Panc1 (cell line): ENCODE measurements at regions not wholly inside any gene's neighbourhood (a gene's known extent, or its start where the extent isn't known, plus 50 kb on each side); places are given as distances from the start of the nearest gene placed in this dataset.

Experiments
- REST ChIP-seq, 2 experiments: IDR thresholded peaks; 2 replicates each; pipeline ENCODE4 v1.6.1; 2011 to 2012; ENCODE audit warnings: low read depth in 2 of 2, control low read depth in 1 of 2, low read length in 1 of 2, mild to moderate bottlenecking in 1 of 2, moderate library complexity in 1 of 2; ENCODE audit not compliant: insufficient read depth in 1 of 2
- SIN3A ChIP-seq: IDR thresholded peaks from 2 replicates; pipeline ENCODE4 v1.6.1; 2012; ENCODE audit warnings: low read depth, mild to moderate bottlenecking, low read length, moderate library complexity, borderline replicate concordance; ENCODE audit not compliant: insufficient read depth
- TF ChIP-seq, protein P1 (sequence below): fragments of 450-650 bp; IDR thresholded peaks from 2 replicates; pipeline ENCODE4 v1.5.1; 2017; ENCODE audit warnings: mild to moderate bottlenecking

DNA sequence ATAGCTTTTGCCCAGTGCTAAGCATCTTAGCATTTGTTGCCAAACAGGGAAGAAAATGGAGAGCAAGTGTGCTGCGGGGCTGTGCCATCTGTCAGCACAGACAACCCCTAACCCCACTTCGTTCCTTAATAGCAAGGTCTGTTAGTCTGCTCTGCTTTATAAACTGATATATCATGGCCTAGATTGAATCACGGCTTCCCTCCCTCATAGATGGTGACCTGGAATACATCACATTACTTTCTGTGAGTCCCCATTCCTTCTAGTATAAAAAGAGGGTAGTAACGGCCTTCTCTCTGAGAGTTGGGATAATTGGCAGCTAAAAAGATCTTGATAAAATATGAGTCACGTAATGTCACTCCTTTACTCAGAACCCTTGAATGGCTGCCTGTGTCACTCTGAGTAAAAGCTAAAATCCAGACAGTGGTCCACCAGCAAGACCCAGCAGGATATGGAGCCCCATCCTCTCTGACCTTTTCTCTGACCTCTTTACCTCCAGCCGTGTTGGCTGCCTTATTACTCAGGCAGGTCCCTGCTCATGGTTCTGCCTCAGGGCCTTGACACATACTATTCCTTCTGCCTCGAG lies 151.7 kb downstream of the DLEU7 start:
- no peak for TF ChIP-seq SIN3A
- TF ChIP-seq, protein P1, sequence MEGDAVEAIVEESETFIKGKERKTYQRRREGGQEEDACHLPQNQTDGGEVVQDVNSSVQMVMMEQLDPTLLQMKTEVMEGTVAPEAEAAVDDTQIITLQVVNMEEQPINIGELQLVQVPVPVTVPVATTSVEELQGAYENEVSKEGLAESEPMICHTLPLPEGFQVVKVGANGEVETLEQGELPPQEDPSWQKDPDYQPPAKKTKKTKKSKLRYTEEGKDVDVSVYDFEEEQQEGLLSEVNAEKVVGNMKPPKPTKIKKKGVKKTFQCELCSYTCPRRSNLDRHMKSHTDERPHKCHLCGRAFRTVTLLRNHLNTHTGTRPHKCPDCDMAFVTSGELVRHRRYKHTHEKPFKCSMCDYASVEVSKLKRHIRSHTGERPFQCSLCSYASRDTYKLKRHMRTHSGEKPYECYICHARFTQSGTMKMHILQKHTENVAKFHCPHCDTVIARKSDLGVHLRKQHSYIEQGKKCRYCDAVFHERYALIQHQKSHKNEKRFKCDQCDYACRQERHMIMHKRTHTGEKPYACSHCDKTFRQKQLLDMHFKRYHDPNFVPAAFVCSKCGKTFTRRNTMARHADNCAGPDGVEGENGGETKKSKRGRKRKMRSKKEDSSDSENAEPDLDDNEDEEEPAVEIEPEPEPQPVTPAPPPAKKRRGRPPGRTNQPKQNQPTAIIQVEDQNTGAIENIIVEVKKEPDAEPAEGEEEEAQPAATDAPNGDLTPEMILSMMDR, result no peak
- TF ChIP-seq REST (IDR thresholded peaks at IDR 0.05; ENCODE audit: insufficient read depth in 1 of 2, low read depth in 2 of 2, low read length in 1 of 2), result no peak
